ENCODE measurements at regions not wholly inside any gene's neighbourhood (a gene's known extent, or its start where the extent isn't known, plus 50 kb on each side); places are given as distances from the start of the nearest gene placed in this dataset.
"Not testable (repeated sequence)": the region's sequence is repeated elsewhere in the genome, so short reads cannot be mapped to it uniquely, and the experiment has no call there.

GRCh38 chr11:87775036-87775435 is 400.2 kb downstream of the RAB38 start:
- no peak for DNase-seq (ENCODE audit: low read depth in 1 of 2, low spot score in 1 of 2)
- no peak for TF ChIP-seq JUND (IDR thresholded peaks at IDR 0.05; ENCODE audit: low read depth)
- in situ Hi-C loops (cut with HindIII; ENCODE audit: low pct_unique_long_range_greater_than_20kb, low sequenced_read_pairs), result no loop called here

- no peak for DNase-seq (ENCODE audit: low read depth in 1 of 2, low spot score in 1 of 2)
- in situ Hi-C loops (cut with HindIII; ENCODE audit: low pct_unique_long_range_greater_than_20kb, low sequenced_read_pairs), result no loop called here
- TF ChIP-seq JUND (IDR thresholded peaks at IDR 0.05; ENCODE audit: low read depth), result no peak
Observed at GRCh38 chr11:87769661-87770060, 405.6 kb downstream of the RAB38 start.

GRCh38 chr11:87767615-87768014 is 407.6 kb downstream of the RAB38 start:
- DNase-seq (ENCODE audit: low read depth in 1 of 2, low spot score in 1 of 2), result no peak
- TF ChIP-seq JUND (IDR thresholded peaks at IDR 0.05; ENCODE audit: low read depth), result no peak
- in situ Hi-C loops (cut with HindIII; ENCODE audit: low pct_unique_long_range_greater_than_20kb, low sequenced_read_pairs), result no loop called here

- in situ Hi-C loops (cut with HindIII; ENCODE audit: low pct_unique_long_range_greater_than_20kb, low sequenced_read_pairs); DNase-seq (ENCODE audit: low read depth in 1 of 2, low spot score in 1 of 2): not testable (repeated sequence)
Observed at GRCh38 chr11:87764075-87764474, 411.2 kb downstream of the RAB38 start.

- no peak for TF ChIP-seq JUND (IDR thresholded peaks at IDR 0.05; ENCODE audit: low read depth)
- DNase-seq (ENCODE audit: low read depth in 1 of 2, low spot score in 1 of 2), result peak in 1 of 2 experiments; percentile 20
- in situ Hi-C loops (cut with HindIII; ENCODE audit: low pct_unique_long_range_greater_than_20kb, low sequenced_read_pairs), result no loop called here
Observed at GRCh38 chr11:87754685-87755084, 420.6 kb downstream of the RAB38 start.

- no peak for TF ChIP-seq JUND (IDR thresholded peaks at IDR 0.05; ENCODE audit: low read depth)
- DNase-seq (ENCODE audit: low read depth in 1 of 2, low spot score in 1 of 2), result no peak
- in situ Hi-C loops (cut with HindIII; ENCODE audit: low pct_unique_long_range_greater_than_20kb, low sequenced_read_pairs), result no loop called here
Observed at GRCh38 chr11:87753143-87753542, 422.1 kb downstream of the RAB38 start.

- in situ Hi-C loops (cut with HindIII; ENCODE audit: low pct_unique_long_range_greater_than_20kb, low sequenced_read_pairs), result no loop called here
- DNase-seq (ENCODE audit: low read depth in 1 of 2, low spot score in 1 of 2), result no peak
- no peak for TF ChIP-seq JUND (IDR thresholded peaks at IDR 0.05; ENCODE audit: low read depth)
Observed at GRCh38 chr11:87743007-87743406, 432.2 kb downstream of the RAB38 start.

- TF ChIP-seq JUND (IDR thresholded peaks at IDR 0.05; ENCODE audit: low read depth), result no peak
- in situ Hi-C loops (cut with HindIII; ENCODE audit: low pct_unique_long_range_greater_than_20kb, low sequenced_read_pairs), result no loop called here
- DNase-seq (ENCODE audit: low read depth in 1 of 2, low spot score in 1 of 2), result no peak
Observed at GRCh38 chr11:87740968-87741367, 434.3 kb downstream of the RAB38 start.

- DNase-seq (ENCODE audit: low read depth in 1 of 2, low spot score in 1 of 2), result no peak
- TF ChIP-seq JUND (IDR thresholded peaks at IDR 0.05; ENCODE audit: low read depth), result no peak
- in situ Hi-C loops (cut with HindIII; ENCODE audit: low pct_unique_long_range_greater_than_20kb, low sequenced_read_pairs), result no loop called here
Observed at GRCh38 chr11:87740451-87740850, 434.8 kb downstream of the RAB38 start.

- in situ Hi-C loops (cut with HindIII; ENCODE audit: low pct_unique_long_range_greater_than_20kb, low sequenced_read_pairs), result no loop called here
- no peak for TF ChIP-seq JUND (IDR thresholded peaks at IDR 0.05; ENCODE audit: low read depth)
- no peak for DNase-seq (ENCODE audit: low read depth in 1 of 2, low spot score in 1 of 2)
Observed at GRCh38 chr11:87739766-87740165, 435.5 kb downstream of the RAB38 start.

GRCh38 chr11:87739261-87739660 is 436.0 kb downstream of the RAB38 start:
- DNase-seq (ENCODE audit: low read depth in 1 of 2, low spot score in 1 of 2), result no peak
- in situ Hi-C loops (cut with HindIII; ENCODE audit: low pct_unique_long_range_greater_than_20kb, low sequenced_read_pairs), result no loop called here
- TF ChIP-seq JUND (IDR thresholded peaks at IDR 0.05; ENCODE audit: low read depth), result no peak

GRCh38 chr11:87736928-87737327 is 438.3 kb downstream of the RAB38 start:
- TF ChIP-seq JUND (IDR thresholded peaks at IDR 0.05; ENCODE audit: low read depth), result no peak
- no peak for DNase-seq (ENCODE audit: low read depth in 1 of 2, low spot score in 1 of 2)

GRCh38 chr11:87726506-87726905 is 448.7 kb downstream of the RAB38 start:
- no peak for DNase-seq (ENCODE audit: low read depth in 1 of 2, low spot score in 1 of 2)
- TF ChIP-seq JUND (IDR thresholded peaks at IDR 0.05; ENCODE audit: low read depth), result no peak
- in situ Hi-C loops (cut with HindIII; ENCODE audit: low pct_unique_long_range_greater_than_20kb, low sequenced_read_pairs), result no loop called here

More at GRCh38 chr11:87736928-87737327, 438.3 kb downstream of the RAB38 start:
- in situ Hi-C loops (cut with HindIII; ENCODE audit: low pct_unique_long_range_greater_than_20kb, low sequenced_read_pairs), result no loop called here

GRCh38 chr11:87724358-87724757 is 450.9 kb downstream of the RAB38 start:
- no peak for DNase-seq (ENCODE audit: low read depth in 1 of 2, low spot score in 1 of 2)
- TF ChIP-seq JUND (IDR thresholded peaks at IDR 0.05; ENCODE audit: low read depth), result no peak
- in situ Hi-C loops (cut with HindIII; ENCODE audit: low pct_unique_long_range_greater_than_20kb, low sequenced_read_pairs), result no loop called here
